ENCODE measurements at regions not wholly inside any gene's neighbourhood (a gene's known extent, or its start where the extent isn't known, plus 50 kb on each side); places are given as distances from the start of the nearest gene placed in this dataset.

DNA sequence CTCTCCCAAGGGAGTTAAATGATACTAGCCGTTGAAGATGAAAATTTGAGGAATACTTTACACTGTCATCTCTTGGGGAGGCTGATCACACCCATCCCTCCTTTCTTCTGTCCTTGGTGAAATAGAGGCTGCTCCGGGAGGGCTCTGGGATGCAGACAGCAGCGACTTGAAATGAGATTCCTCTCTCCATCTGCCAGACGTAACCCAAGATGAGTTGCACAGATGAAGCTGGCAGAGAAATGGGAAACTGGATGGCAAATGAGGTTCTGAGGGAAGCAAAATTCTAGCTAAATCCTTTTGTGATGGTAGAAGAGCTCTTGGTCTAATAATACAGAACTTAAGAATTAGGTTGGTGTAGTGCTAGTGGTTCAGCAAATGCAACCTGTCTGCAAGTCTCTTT is 201.4 kb downstream of the AASDH start:
- TF ChIP-seq, protein P1, sequence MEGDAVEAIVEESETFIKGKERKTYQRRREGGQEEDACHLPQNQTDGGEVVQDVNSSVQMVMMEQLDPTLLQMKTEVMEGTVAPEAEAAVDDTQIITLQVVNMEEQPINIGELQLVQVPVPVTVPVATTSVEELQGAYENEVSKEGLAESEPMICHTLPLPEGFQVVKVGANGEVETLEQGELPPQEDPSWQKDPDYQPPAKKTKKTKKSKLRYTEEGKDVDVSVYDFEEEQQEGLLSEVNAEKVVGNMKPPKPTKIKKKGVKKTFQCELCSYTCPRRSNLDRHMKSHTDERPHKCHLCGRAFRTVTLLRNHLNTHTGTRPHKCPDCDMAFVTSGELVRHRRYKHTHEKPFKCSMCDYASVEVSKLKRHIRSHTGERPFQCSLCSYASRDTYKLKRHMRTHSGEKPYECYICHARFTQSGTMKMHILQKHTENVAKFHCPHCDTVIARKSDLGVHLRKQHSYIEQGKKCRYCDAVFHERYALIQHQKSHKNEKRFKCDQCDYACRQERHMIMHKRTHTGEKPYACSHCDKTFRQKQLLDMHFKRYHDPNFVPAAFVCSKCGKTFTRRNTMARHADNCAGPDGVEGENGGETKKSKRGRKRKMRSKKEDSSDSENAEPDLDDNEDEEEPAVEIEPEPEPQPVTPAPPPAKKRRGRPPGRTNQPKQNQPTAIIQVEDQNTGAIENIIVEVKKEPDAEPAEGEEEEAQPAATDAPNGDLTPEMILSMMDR (CRISPR knock-in tag; IDR thresholded peaks at IDR 0.05) = no peak
- TF ChIP-seq POLR2AphosphoS5 (IDR thresholded peaks at IDR 0.05; ENCODE audit: low read depth, low read length) (no peak), THAP11 (CRISPR knock-in tag; IDR thresholded peaks at IDR 0.05) (no peak), ZNF577 (CRISPR knock-in tag; IDR thresholded peaks at IDR 0.05; ENCODE audit: borderline replicate concordance, low read depth) (no peak), ELF1 (CRISPR knock-in tag; IDR thresholded peaks at IDR 0.05) (no peak), EP300 (IDR thresholded peaks at IDR 0.05; ENCODE audit: low read depth in 2 of 2, low read length in 2 of 2) (no peak), EP300 (CRISPR knock-in tag; IDR thresholded peaks at IDR 0.05; ENCODE audit: borderline replicate concordance) (no peak)
- TF ChIP-seq, protein P2, sequence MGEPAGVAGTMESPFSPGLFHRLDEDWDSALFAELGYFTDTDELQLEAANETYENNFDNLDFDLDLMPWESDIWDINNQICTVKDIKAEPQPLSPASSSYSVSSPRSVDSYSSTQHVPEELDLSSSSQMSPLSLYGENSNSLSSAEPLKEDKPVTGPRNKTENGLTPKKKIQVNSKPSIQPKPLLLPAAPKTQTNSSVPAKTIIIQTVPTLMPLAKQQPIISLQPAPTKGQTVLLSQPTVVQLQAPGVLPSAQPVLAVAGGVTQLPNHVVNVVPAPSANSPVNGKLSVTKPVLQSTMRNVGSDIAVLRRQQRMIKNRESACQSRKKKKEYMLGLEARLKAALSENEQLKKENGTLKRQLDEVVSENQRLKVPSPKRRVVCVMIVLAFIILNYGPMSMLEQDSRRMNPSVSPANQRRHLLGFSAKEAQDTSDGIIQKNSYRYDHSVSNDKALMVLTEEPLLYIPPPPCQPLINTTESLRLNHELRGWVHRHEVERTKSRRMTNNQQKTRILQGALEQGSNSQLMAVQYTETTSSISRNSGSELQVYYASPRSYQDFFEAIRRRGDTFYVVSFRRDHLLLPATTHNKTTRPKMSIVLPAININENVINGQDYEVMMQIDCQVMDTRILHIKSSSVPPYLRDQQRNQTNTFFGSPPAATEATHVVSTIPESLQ (CRISPR knock-in tag; conservative IDR thresholded peaks at IDR 0.05) = no peak

All from HepG2 (cell line).